IPS-NIHi11 (cell line): ENCODE measurements at regions not wholly inside any gene's neighbourhood (a gene's known extent, or its start where the extent isn't known, plus 50 kb on each side); places are given as distances from the start of the nearest gene placed in this dataset.
"Not testable (repeated sequence)": the region's sequence is repeated elsewhere in the genome, so short reads cannot be mapped to it uniquely, and the experiment has no call there.

ENCODE experiments used
- DNase-seq: peaks from one replicate; pipeline ENCODE4 v3.0.0; 2012; ENCODE audit warnings: mixed read lengths, low spot score

DNA sequence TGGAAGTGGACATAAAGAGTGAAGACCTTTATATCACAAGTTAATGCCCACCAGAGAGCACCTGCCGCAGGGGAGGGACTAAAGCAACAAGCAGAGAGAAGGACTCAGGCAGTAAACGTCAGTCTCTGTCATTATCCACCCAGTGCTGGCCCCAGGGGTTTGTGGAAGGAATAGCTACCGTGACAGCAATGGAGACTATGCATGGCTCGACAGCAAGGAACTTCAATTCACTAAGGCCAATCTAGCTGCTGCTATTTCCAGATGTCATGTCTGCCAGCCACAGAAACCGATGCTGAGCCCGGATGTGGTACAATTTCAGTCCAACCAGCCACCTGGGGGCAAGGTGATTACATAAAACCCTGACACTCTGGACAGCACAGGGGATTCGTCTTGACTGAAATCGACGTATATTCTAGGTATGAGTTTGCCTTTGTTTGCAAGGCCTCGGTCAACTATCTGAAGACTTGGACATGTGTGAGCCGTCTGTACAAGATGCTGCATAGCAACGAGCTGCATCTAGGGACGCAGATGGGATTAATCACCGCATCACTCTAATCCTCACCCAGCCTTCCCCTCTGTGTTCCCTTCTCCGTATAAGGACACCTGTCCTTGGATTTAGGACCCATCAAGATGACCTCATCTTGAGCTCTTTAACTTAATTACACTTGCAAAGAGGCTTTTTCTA, 154.1 kb upstream of the SH3BP4 start:
- no peak for DNase-seq

DNA sequence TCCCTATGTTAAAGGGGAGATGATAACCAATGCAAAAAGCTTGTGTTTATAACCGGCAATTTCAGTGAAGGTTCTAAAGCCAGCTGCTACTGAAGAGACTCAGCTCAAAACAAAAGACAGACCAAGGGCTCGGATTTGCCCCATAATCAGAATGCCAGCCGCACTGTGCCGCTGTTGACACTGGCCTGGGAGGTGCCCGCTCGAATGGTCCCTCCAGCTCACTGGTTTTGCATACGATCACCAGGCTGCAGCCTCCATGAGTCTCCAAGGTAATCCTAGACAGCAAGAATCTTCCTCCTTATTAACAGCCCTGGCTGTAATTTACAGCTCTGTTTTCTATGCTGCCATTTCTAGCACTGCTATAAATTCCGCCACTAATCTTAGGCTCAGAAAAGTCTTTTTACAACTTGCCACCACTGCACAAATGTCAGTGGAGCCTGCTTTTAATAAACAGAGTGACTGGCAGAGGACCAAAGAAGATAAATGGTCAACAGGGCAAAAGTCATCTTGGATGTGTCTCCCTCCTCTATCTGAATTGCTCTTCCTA, 155.7 kb upstream of the SH3BP4 start:
- DNase-seq, result no peak

DNA sequence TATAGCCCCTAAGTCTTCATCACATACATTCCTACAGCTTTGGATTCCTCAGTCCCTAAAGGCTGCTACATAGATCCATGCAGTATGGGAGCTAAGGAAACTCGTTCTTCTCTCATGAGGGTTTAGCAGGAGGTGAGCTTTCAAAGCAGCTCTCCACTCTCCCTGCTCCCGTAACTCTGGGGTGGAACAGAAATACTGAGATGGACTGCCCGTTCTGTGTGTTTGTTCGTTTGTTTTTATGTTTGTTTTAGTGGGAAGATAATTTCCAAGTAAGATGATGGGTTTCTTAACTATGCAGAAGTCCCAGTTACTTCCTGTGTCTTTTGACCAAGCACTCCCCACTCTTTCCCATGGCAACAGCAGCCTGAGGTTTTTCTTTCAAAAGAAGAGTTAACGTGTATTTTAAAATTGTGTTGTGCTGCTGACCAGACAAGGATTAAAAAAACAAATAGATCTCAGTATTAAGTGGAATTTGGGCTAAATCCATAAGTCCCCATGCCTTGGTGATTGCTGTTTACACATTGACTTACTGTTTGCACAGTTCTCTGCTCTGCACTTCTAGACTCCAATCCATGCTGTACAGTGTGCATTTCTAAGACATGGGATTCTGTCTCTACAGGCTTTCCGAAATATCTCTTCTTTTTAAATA, 156.4 kb upstream of the SH3BP4 start:
- DNase-seq, result no peak

DNA sequence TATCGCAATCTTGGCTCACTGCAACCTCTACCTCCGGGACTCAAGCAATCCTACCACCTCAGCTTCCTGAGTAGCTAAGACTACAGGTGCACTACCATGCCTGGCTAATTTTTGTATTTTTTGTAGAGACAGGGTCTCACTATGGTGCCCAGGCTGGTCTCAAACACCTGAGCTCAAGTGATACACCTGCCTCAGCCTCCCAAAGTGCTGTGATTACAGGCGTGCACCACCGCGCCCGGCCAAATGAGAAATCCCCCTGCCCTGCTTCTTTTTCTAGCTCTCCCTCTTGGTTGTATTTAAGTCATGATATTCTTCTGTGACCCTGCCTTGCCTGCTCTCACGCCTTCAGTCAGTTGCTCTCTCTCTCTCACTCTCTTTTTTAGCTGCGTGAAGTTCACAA, 157.0 kb upstream of the SH3BP4 start:
- DNase-seq, result no peak

DNA sequence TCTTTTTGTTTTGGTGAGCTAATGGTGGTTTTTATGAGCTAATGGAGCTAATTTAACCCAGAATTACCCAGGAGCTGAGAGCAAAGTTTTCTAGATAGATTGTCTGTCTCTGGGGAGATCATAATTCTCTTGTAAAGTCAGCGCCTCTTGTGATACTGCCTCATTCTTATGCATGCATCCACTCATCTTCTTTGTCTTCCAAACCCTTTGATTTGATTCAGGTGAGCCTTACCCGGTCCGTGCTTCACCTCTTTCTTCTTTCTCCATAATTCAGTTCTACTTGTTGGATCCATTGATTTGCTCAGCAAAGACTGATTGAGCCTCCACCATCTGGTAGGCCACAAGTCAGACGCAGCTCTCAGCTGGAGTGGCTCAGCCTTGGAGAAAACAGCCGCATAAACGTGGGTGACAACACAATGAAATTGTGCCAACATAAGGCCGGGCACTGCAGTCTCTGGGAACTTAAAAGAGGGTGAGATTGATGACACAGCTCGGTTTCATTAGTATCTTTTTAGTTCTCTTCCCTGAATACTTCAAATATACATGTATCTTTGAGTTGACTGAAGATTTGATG, 158.5 kb upstream of the SH3BP4 start:
- DNase-seq, result no peak

DNA sequence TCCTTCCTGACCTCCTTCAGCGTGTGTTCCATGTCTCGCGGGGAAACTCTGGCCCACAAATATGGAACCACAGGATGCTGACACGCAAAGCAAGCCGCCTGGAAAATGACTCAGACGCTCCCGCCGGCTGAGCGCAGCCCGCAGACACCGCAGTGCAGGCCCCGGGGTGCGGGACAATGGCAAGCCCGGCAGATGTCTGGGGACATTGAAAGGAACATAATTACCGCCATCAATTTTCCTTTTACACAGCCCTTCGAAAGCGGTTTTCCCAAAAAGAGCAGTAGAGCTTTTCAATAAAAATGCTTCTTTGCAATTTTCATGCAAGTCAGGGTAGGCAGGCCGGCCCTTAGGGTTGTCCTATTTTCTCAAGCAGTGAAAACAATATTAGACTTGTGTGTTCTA, 159.2 kb upstream of the SH3BP4 start:
- peak; percentile 51 for DNase-seq

DNA sequence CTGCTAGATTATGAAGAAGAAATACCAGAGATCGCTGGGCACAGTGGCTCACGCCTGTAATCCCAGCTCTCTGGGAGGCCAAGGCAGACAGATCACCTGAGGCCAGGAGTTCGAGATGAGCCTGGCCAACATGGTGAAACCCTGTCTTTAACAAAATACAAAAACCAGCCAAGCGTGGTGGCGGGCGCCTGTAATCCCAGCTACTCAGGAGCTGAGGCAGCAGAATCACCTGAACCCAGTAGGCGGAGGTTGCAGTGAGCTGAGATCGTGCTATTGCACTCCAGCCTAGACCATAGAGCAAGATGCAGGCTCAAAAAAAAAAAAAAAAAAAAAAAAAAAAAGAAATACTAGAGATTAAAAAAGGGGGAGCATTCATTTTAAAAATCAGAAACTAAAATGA, 159.7 kb upstream of the SH3BP4 start:
- DNase-seq, result not testable (repeated sequence)

DNA sequence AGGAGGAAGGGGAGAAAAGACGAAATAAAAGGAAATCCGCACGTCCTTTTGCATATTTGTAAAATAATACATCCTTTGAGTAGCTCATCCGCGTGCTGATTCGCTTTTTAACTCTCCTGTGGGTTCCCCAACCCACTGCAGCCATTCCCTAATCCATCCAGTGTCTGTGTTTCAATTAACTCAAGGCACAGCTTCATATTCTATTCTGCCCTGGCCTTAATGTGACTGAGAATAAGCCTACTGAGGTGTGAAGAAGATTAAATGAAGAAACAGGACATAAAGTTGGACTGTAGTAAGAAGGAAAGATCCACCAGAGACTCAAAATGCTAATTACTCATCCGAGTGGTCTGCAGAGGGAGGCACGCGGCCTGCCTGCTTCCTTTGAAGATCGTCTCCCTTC, 161.4 kb upstream of the SH3BP4 start:
- no peak for DNase-seq

DNA sequence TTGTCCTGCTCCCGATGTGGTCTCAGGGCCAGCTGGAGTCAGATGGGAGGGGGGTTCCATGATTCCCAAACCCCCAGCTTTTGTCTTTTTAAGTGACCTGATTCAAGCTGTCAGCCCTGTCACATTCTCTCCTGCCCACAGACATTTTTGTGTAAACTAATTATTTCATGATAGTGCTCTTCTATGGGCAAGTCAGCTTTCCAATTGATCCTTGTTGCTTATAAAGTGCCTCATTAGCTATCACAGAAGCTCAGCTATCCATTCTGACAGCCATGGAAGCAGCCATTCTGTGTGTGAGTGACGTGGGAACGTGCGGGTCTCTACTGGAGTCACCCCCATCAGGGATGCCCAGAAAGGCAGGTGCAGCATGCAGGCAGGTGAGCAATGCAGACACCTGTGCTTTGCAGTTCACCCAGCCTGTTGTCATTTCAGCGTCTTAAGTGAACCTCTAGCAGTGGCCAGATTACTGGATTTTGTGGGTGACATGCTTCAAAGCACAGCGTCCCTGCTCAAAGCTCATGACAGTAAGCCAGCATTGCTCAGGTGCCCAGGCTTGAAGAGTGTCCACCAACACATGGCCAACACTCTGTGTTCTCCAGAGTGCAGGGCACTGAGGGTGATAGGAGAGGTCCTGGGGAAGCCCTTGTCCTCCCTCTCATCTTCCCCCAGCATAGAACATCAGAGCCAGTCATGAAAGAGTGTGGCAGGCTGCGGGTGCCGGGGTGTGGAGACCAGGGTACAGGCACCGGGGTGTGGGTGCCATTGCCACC, 162.1 kb upstream of the SH3BP4 start:
- no peak for DNase-seq

DNA sequence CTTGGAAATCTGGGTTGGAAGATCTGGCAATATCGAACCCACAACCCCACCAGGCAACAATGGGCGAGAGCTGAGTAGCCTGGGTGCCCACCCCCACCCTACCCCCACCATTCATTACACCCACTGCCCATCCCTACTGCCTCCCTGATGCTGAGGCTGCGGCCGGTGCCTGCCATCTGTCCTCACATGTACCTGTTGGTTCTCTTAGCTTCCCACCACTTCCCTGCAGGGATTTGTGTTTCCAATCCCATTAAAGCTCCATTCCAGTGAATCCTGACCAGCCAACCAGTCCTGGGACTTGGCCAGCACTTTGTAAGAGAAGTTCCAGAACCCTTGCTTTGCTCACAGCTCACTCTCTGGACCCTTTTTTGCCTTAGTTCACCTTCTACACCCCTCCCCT, 163.0 kb upstream of the SH3BP4 start:
- no peak for DNase-seq

DNA sequence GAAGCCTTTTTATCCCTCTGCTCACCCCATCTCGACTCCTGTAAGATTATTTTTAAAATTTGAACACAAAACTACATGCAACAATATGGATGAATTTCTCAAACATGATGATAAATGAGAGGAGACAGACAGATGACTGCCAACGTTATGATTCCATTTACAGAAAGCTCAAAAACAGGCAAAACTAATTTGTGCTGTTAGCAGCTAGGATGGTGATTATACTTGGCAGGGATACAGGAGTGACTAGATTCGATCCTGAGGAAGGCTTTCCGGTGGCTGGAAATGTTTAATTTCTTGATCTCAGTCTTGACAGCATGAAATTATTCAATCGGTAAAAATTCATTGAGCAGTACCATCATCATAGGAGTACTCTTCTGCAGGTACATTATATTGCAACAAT, 163.4 kb upstream of the SH3BP4 start:
- no peak for DNase-seq

DNA sequence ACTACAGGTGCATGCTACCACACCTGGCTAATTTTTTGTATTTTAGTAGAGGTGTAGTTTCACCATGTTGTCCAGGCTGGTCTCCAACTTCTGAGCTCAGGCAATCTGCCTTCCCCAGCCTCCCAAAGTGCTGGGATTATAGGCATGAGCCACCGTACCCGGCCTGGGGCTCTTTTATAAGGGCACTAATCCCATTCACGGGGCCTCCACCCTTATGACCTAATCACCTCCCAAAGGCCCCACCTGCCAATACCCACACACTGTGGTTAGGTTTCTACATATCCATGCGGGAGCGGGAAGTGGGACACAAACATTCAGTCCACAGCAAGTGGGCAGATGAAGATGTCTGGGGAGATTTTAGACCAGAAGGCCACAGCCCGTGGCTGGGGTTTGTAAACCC, 164.7 kb upstream of the SH3BP4 start:
- no peak for DNase-seq

DNA sequence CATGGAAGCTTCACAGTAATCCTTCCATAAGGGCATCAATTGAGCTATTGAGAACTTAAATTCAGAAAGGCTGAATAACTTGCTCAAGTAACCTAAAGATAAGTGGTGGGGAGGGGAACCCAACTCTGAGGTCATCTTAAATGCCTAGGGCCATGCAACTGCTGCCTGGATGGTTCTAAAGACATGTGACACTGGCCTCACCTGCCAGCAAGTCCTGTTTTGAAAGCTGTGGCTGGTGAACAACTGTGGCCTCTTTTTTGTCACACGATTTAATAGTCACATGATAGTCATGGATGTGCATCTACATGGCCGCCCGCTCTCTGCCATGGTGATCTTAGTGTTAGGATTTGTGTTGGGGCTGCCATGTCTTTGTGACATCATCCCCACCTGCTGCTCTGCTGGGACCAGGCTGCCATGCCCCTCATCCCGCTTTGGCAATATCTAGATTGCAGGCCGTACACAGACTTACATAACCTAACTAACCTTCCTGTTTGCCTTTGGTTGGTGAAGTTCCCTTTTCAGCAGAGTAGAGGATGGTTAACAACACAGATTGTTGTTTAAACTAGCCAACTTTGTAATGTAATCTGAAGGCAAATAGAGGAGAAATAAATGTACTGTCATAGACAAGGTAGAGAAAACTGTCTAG, 177.9 kb upstream of the SH3BP4 start:
- no peak for DNase-seq

DNA sequence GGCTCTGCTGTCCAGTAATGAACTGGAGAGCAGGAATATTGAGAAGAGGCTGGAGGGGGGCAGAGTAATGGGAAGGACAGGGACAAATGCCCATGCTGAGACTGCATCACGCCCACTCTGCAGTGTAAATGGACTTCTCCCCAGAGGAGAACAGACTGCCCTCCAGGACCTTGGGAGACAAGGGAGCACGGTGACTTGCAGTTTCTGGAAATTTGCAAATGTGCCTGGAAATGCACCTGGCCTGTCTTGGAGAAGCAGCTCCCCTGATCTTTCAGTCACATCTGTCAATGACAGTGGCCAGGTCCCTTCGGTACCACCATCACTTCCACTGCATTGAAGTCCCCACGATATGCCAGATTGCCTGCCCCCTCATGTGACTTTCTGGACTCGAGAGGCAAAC, 178.7 kb upstream of the SH3BP4 start:
- DNase-seq, result no peak

DNA sequence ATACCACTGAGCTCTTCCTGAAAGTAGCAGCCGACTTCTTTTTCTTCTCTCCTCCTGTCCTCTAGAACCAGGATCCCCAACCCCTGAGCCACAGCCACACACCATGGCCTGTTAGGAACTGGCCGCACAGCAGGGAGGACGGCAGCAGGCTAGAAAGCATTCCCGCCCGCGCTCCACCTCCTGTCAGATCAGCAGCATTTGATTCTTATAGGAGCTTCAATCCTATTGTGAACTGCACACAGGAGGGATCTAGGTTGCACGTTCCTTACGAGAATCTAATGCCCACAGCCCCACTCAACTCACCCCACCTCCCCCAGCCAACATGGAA, 179.1 kb upstream of the SH3BP4 start:
- no peak for DNase-seq

DNA sequence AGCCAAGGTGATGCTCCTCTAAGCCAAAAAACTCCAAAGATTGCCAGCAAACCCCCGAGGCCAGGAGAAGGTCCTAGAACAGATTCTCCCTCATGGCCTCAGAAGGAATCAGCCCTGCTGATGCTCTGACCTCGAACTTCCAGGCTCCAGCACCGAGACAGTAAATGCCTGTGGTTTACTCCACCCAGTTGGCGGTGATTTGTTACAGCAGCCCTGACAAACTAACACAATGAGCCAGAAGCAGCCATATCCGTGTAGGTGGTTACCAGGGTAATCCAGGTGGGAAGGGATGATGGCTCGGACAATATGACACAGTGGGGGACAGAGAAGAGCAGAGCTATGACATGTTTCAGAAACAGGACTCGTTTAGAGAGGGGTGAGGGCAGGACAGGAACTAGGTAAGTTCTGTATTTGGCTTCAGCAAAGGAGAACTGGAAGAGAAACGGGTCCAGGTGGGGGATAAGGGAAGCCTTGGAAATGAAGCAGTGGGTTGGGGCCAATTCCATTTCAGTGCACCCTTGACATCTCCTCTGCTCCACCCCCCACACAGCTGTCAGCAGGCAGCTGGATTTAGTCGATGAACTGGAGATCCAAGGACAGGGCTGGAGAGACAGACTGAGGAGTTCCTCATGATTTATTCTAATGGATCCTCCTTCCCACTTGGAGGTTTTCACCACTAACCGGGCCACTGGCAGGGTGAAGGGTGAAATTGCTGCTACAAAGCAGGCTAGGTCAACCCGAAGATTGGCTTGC, 179.7 kb upstream of the SH3BP4 start:
- no peak for DNase-seq

DNA sequence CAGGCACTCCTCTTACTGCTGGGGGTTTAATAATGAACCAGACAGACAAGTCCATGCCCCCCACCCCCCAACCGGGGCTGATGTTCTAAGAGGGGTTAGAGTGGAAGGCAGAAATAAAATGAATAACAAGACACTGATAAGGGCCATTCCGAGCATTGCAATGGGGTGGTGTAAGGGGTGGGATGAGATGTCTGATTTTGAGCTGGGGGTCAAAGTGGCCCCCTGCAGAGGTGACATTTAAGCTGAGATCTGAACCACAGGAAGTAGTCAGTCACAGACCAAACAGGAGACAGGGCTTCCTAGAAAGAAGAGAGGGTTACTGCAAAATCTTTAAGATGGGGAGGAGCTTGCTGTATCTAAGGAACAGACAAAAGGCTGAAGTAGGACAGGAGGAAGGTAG, 180.6 kb upstream of the SH3BP4 start:
- DNase-seq, result no peak

DNA sequence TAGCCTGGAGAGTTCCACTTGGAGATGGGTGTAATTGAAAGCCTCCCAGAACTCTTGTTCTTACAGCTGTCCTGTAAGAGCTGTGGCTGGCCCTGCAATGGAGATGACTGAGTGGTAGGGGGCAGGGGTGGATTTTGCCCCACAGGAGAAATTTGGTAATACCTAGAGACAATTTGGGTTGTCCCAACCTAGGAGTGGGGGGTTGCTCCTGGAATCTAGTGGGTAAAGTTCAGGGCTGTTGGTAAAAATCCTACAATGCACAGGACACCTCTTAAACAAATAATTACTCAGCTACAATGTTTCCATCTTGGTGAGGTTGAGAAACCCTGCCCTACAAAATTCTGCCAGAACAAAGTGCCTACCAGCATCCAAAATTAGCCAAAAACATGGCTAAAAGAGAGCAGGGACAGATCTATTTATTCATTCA, 181.1 kb upstream of the SH3BP4 start:
- DNase-seq, result no peak

DNA sequence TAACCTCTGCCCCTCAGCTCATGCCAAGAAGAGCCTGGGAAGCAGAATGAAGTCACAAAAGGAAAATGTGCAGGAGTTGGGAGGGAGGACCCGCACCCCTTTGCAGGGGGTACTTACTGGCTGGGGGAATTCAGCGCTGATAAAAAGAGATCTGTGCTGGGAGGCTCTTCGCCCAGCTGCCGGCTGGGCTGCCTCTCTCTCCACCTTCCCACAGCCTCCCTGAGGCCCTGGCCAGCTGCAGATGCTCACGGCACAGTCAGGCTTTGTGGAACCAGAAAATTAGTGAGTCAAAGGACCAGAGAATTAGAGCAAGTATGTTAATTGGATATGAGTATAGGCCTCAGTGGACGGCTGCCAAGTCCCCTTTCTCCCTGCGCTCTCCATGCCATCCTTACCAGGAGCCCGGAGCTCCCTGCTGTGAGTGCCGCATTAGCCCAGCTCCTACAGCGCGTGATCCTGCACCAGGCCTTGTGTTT, 181.7 kb upstream of the SH3BP4 start:
- no peak for DNase-seq

DNA sequence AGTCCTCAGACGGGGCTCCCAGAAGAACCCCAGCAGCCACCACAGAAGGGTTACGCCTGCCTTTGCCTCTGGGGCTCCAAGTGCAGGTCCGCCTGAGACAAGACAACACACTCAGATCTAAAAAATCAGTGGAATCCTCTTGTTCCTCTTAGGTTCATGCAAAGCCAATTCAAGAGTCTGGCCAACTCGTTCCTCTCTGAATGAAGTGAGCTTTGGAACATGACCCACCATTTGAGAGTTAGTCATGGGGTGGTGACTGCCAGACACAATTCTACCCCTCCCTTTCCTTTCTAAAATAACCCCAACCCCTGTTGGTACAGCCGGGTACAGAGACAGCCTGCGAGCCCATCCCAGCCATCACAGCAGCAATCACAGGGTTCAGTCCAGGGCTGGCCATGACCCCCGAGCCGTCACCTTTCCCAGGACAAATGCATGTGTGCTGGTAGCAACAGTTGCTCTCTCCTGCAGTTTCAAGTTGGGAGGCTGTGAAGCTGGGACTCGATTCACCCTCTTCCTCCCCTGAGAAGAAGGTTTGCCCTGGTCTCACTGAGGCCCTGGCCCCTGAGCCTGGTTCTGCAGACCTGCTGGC, 183.1 kb upstream of the SH3BP4 start:
- DNase-seq, result no peak

DNA sequence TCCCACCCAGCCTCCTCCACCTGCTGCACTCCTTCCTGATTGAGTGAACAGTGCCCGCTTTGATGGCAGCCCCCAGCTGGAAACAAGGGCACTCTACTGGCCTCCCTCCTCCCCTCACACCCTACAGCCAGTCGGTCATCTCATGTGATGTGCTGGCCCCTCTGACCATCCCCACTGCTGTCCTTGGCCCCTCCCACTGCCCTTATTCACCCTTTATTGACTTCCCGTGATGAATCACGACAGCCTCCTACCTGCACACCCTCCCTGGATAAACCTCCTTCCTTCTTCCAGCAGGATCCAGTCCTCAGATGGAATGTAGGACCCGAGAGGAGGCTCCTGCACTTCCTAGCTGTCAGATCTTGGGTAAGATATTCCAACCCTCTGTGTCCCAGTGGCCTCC, 186.5 kb upstream of the SH3BP4 start:
- no peak for DNase-seq
